PC-9 (cell line): ENCODE measurements at regions not wholly inside any gene's neighbourhood (a gene's known extent, or its start where the extent isn't known, plus 50 kb on each side); places are given as distances from the start of the nearest gene placed in this dataset.

ENCODE experiments used
- BruUV-seq: library from RNA; stranded (reverse); fragments of 400-500 nt; replicated peaks from 2 replicates; lab custom pipeline; 2021; lab: Mats Ljungman, UMichigan
- CTCF ChIA-PET: fragments of 300-600 bp; sonication (Branson Sonifier 250); formaldehyde crosslinking; loops from one replicate; lab custom pipeline; 2022; ENCODE audit warnings: antibody characterized with exemption; lab: Charles Lee
- POLR2A ChIA-PET: fragments of 300-600 bp; sonication (Branson Sonifier 250); formaldehyde crosslinking; loops from one replicate; lab custom pipeline; 2022; ENCODE audit warnings: antibody characterized with exemption; ENCODE audit not compliant: unreplicated experiment; lab: Charles Lee
- DNase-seq, 2 experiments: peaks; one replicate each; pipeline versions ENCODE4 v3.0.0 to v3.0.0-alpha.2; 2015 to 2022; ENCODE audit warnings: mixed read lengths in 1 of 2
- H2AFZ ChIP-seq: fragments of 200-600 bp; sonication (generic); 2 replicates; pipeline ENCODE4 v1.8.1; 2017; ENCODE audit warnings: antibody characterized with exemption
- H3F3A ChIP-seq: fragments of 200-600 bp; sonication (generic); 2 replicates; pipeline ENCODE4 v1.8.1; 2017; ENCODE audit warnings: antibody characterized with exemption, mild to moderate bottlenecking, low read depth; ENCODE audit not compliant: insufficient read depth
- H3K27ac ChIP-seq: fragments of 200-600 bp; sonication (generic); 2 replicates; pipeline ENCODE4 v1.6.1; 2016; ENCODE audit warnings: mixed run types
- H3K27me3 ChIP-seq: fragments of 200-600 bp; sonication (generic); 2 replicates; pipeline ENCODE4 v1.6.1; 2016; ENCODE audit warnings: low read depth, mixed run types; ENCODE audit not compliant: insufficient read depth
- H3K36me3 ChIP-seq: fragments of 200-600 bp; sonication (generic); 2 replicates; pipeline ENCODE4 v1.6.1; 2016; ENCODE audit warnings: low read depth, mixed run types
- H3K4me1 ChIP-seq: fragments of 200-600 bp; sonication (generic); replicated peaks from 2 replicates; pipeline ENCODE4 v1.6.1; 2016; ENCODE audit warnings: mixed run types; ENCODE audit not compliant: insufficient read depth
- H3K4me2 ChIP-seq: fragments of 200-600 bp; sonication (generic); 2 replicates; pipeline ENCODE4 v1.6.1; 2017; ENCODE audit warnings: mixed run types
- H3K4me3 ChIP-seq: fragments of 200-600 bp; sonication (generic); 2 replicates; pipeline ENCODE4 v1.6.1; 2016; ENCODE audit warnings: mixed run types
- H3K79me2 ChIP-seq: fragments of 200-600 bp; sonication (generic); 2 replicates; pipeline ENCODE4 v1.6.1; 2017; ENCODE audit warnings: low read depth, mixed run types
- H3K9me2 ChIP-seq: fragments of 200-600 bp; sonication (generic); 2 replicates; pipeline ENCODE4 v1.8.1; 2017; ENCODE audit warnings: mild to moderate bottlenecking; ENCODE audit not compliant: insufficient read depth
- H3K9me3 ChIP-seq: fragments of 200-600 bp; sonication (generic); 2 replicates; pipeline ENCODE4 v1.8.1; 2016; ENCODE audit warnings: low read depth; ENCODE audit not compliant: insufficient read depth
- H4K20me1 ChIP-seq: fragments of 200-600 bp; sonication (generic); 2 replicates; pipeline ENCODE4 v1.8.1; 2017; ENCODE audit not compliant: insufficient read depth
- CTCF ChIP-seq: fragments of 200-600 bp; sonication (generic); conservative IDR thresholded peaks from 2 replicates; pipeline ENCODE4 v1.6.1; 2017; ENCODE audit warnings: mixed run types, antibody characterized with exemption, mild to moderate bottlenecking, moderate library complexity
- EZH2 ChIP-seq: fragments of 200-600 bp; sonication (generic); IDR thresholded peaks from 2 replicates; pipeline ENCODE4 v1.8.0; 2017; ENCODE audit warnings: antibody characterized with exemption, low read depth
- intact Hi-C: fragments of 100-400 bp; cut with micrococcal nuclease; formaldehyde crosslinking; loops from one replicate; pipeline ENCODE4 v1.10.0; 2022; ENCODE audit not compliant: unreplicated experiment

GRCh38 chr11:128367573-128367972 lies 219.8 kb downstream of the ETS1 start:
- Histone ChIP-seq H3K9me3 (no peaks in the 10 kb centered on the region), H3K36me3 (no peaks in the 10 kb centered on the region), H3K27ac (no peak overlapping the region), H3K27me3 (no peaks in the 10 kb centered on the region), H3K9me2 (no peaks in the 10 kb centered on the region), H3K4me3 (no peak overlapping the region), H2AFZ (no peak overlapping the region), H4K20me1 (no peaks in the 10 kb centered on the region), H3F3A (no peaks in the 10 kb centered on the region), H3K4me1 (no peaks in the 10 kb centered on the region), H3K4me2 (no peak overlapping the region), H3K79me2 (no peaks in the 10 kb centered on the region)
- ChIA-PET POLR2A (no interaction called here), CTCF (no interaction called here)
- no peak for DNase-seq
- TF ChIP-seq EZH2 (no peak), CTCF (no peak)
- BruUV-seq = no TSS peak
- intact Hi-C loops = no loop called here

- no peak for DNase-seq
- CTCF ChIA-PET = no interaction called here
These were observed 222.3 kb downstream of the ETS1 start for GRCh38 chr11:128365044-128365443.

GRCh38 chr11:128361451-128362020 lies 225.8 kb downstream of the ETS1 start:
- H3K27ac ChIP-seq = no peak overlapping the region
- intact Hi-C loops = no loop called here
- H3K79me2 ChIP-seq = no peaks in the 10 kb centered on the region
- no TSS peak for BruUV-seq
- no peak overlapping the region for H3K4me3 ChIP-seq
- no peaks in the 10 kb centered on the region for H3K9me2 ChIP-seq
- no peaks in the 10 kb centered on the region for H3K27me3 ChIP-seq
- no peak overlapping the region for H2AFZ ChIP-seq
- no peaks in the 10 kb centered on the region for H3F3A ChIP-seq
- TF ChIP-seq CTCF (no peak), EZH2 (no peak)
- no peaks in the 10 kb centered on the region for H3K4me1 ChIP-seq
- H4K20me1 ChIP-seq = no peaks in the 10 kb centered on the region
- H3K9me3 ChIP-seq = no peaks in the 10 kb centered on the region; the same call in 1 of the 2 replicates
- CTCF ChIA-PET = no interaction called here
- POLR2A ChIA-PET = no interaction called here
- no peak for DNase-seq
- H3K36me3 ChIP-seq = no peaks in the 10 kb centered on the region
- H3K4me2 ChIP-seq = no peak overlapping the region

More at GRCh38 chr11:128365044-128365443, 222.3 kb downstream of the ETS1 start:
- Histone ChIP-seq H3K27me3 (no peaks in the 10 kb centered on the region), H4K20me1 (no peaks in the 10 kb centered on the region), H3F3A (no peaks in the 10 kb centered on the region), H3K36me3 (no peaks in the 10 kb centered on the region), H3K9me3 (no peaks in the 10 kb centered on the region; the same call in 1 of the 2 replicates), H3K4me1 (no peaks in the 10 kb centered on the region), H3K79me2 (no peaks in the 10 kb centered on the region), H3K4me2 (no peak overlapping the region), H3K4me3 (no peak overlapping the region), H3K27ac (no peak overlapping the region), H2AFZ (no peak overlapping the region), H3K9me2 (no peaks in the 10 kb centered on the region)
- TF ChIP-seq EZH2 = no peak
- TF ChIP-seq CTCF = no peak
- intact Hi-C loops = no loop called here
- no TSS peak for BruUV-seq
- POLR2A ChIA-PET = no interaction called here
